ENCODE measurements at regions not wholly inside any gene's neighbourhood (a gene's known extent, or its start where the extent isn't known, plus 50 kb on each side); places are given as distances from the start of the nearest gene placed in this dataset.

DNA sequence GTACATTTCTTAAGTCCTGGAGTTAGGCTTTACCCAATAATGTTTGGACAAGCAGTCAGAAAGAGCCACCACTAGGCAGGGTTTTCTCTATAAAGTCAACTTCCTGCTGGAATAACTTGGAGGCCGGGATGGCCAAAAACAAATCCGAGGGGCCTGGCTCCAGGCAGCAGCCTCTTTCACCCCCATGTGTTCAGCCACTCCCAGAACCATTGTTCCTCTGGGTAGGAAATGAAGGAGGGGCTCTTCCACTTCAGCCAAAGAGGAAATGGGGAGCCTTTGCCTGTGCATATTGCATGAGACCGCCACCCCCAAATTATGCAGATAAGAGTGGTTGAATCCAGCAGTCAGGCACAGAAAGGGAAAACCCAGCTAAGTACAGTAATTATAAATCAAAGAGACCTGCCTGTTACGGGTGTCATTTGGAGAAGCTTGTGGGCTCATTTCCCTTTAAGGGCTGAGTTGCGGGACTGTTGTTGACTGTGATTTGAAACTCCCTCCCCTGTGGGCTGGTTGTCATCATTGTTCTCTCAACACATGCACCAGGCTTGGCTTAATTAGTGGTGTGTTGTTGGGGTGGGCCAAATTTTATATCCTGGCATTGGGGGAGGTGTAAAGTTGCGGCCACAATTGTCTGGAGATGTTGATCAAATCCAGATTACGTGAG, 212.8 kb upstream of the SOX11 start:
- Histone ChIP-seq H3K4me2 (ENCODE audit: low read depth, low read length) (no peak overlapping the region), H3K36me3 (replicated peaks in 1 of 2; ENCODE audit: control insufficient read depth in 1 of 2, insufficient read depth in 2 of 2, low read length in 2 of 2) (no peaks in the 10 kb centered on the region), H3K4me3 (replicated peaks in 1 of 3; ENCODE audit: insufficient read depth in 1 of 3, low read depth in 2 of 3, low read length in 3 of 3) (no peak overlapping the region), H3K79me2 (ENCODE audit: insufficient read depth, low read length) (no peaks in the 10 kb centered on the region), H3K9ac (ENCODE audit: insufficient read depth, low read depth, low read length) (no peak overlapping the region), H3K9me3 (ENCODE audit: low read length) (peaks cover 2% of the 10 kb centered on the region; the same call in 1 of the 2 replicates), H3K27ac (ENCODE audit: extremely low read length, insufficient read depth, low read length) (no peak overlapping the region), H3K27me3 (ENCODE audit: control insufficient read depth in 1 of 2, insufficient read depth in 2 of 2, low read length in 2 of 2) (no peaks in the 10 kb centered on the region), H4K20me1 (ENCODE audit: insufficient read depth, low read length) (no peaks in the 10 kb centered on the region), H3K4me1 (ENCODE audit: insufficient read depth, low read length) (no peaks in the 10 kb centered on the region), H2AFZ (ENCODE audit: low read length) (no peak overlapping the region)
- POLR2A ChIA-PET: no interaction called here
- in situ Hi-C loops (cut with HindIII; ENCODE audit: extremely low pct_ligation_motif_present, low pct_unique_long_range_greater_than_20kb) (no loop called here), intact Hi-C loops (cut with micrococcal nuclease; ENCODE audit: unreplicated experiment) (no loop called here)
- TF ChIP-seq TMF1 (CRISPR knock-in tag; IDR thresholded peaks at IDR 0.05; ENCODE audit: low read depth) (no peak), ZNF431 (CRISPR knock-in tag; IDR thresholded peaks at IDR 0.05; ENCODE audit: borderline replicate concordance, low read depth) (no peak), SSRP1 (CRISPR knock-in tag; IDR thresholded peaks at IDR 0.05) (no peak), GATAD2A (CRISPR knock-in tag; IDR thresholded peaks at IDR 0.05) (no peak)
- TF ChIP-seq, protein P1, sequence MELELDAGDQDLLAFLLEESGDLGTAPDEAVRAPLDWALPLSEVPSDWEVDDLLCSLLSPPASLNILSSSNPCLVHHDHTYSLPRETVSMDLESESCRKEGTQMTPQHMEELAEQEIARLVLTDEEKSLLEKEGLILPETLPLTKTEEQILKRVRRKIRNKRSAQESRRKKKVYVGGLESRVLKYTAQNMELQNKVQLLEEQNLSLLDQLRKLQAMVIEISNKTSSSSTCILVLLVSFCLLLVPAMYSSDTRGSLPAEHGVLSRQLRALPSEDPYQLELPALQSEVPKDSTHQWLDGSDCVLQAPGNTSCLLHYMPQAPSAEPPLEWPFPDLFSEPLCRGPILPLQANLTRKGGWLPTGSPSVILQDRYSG (CRISPR knock-in tag; IDR thresholded peaks at IDR 0.05): no peak
- CTCF ChIA-PET (ENCODE audit: low intra/inter-chr PET ratio, low total read pairs): no interaction called here
- 15% methylated on average over 7 of the region's 7 CpGs for WGBS (ENCODE audit: low lambda C conversion rate)
- DNase-seq (ENCODE audit: low spot score) (no peak), ATAC-seq (no peak), FAIRE-seq (no peak)
- no TSS peak for BruUV-seq (replicated peaks)

- DNase-seq (ENCODE audit: low spot score) (no peak), FAIRE-seq (no peak), ATAC-seq (no peak)
- Histone ChIP-seq H3K79me2 (ENCODE audit: insufficient read depth, low read length) (no peaks in the 10 kb centered on the region), H3K9me3 (ENCODE audit: low read length) (peaks cover 34% of the 10 kb centered on the region), H3K27ac (ENCODE audit: extremely low read length, insufficient read depth, low read length) (no peak overlapping the region), H3K4me3 (replicated peaks in 1 of 3; ENCODE audit: insufficient read depth in 1 of 3, low read depth in 2 of 3, low read length in 3 of 3) (no peak overlapping the region), H3K4me2 (ENCODE audit: low read depth, low read length) (no peak overlapping the region), H3K36me3 (replicated peaks in 1 of 2; ENCODE audit: control insufficient read depth in 1 of 2, insufficient read depth in 2 of 2, low read length in 2 of 2) (no peaks in the 10 kb centered on the region), H2AFZ (ENCODE audit: low read length) (no peak overlapping the region), H3K9ac (ENCODE audit: insufficient read depth, low read depth, low read length) (no peak overlapping the region), H4K20me1 (ENCODE audit: insufficient read depth, low read length) (no peaks in the 10 kb centered on the region), H3K27me3 (ENCODE audit: control insufficient read depth in 1 of 2, insufficient read depth in 2 of 2, low read length in 2 of 2) (no peaks in the 10 kb centered on the region), H3K4me1 (ENCODE audit: insufficient read depth, low read length) (no peaks in the 10 kb centered on the region)
- no TSS peak for BruUV-seq (replicated peaks)
- WGBS (ENCODE audit: low lambda C conversion rate): 0% methylated on average over 6 of the region's 6 CpGs
- POLR2A ChIA-PET: no interaction called here
- TF ChIP-seq SMAD3 (CRISPR knock-in tag; IDR thresholded peaks at IDR 0.05): no peak
- TF ChIP-seq, protein P2, sequence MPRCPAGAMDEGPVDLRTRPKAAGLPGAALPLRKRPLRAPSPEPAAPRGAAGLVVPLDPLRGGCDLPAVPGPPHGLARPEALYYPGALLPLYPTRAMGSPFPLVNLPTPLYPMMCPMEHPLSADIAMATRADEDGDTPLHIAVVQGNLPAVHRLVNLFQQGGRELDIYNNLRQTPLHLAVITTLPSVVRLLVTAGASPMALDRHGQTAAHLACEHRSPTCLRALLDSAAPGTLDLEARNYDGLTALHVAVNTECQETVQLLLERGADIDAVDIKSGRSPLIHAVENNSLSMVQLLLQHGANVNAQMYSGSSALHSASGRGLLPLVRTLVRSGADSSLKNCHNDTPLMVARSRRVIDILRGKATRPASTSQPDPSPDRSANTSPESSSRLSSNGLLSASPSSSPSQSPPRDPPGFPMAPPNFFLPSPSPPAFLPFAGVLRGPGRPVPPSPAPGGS (CRISPR knock-in tag; IDR thresholded peaks at IDR 0.05): no peak
- no peak for TF ChIP-seq JUNB (CRISPR knock-in tag; IDR thresholded peaks at IDR 0.05; ENCODE audit: borderline replicate concordance)
- TF ChIP-seq, protein P3, sequence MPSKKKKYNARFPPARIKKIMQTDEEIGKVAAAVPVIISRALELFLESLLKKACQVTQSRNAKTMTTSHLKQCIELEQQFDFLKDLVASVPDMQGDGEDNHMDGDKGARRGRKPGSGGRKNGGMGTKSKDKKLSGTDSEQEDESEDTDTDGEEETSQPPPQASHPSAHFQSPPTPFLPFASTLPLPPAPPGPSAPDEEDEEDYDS (CRISPR knock-in tag; IDR thresholded peaks at IDR 0.05): no peak
- TF ChIP-seq MTA3 (CRISPR knock-in tag; IDR thresholded peaks at IDR 0.05): no peak
- no peak for TF ChIP-seq ZNF251 (CRISPR knock-in tag; IDR thresholded peaks at IDR 0.05)
- TF ChIP-seq SPEN (CRISPR knock-in tag; IDR thresholded peaks at IDR 0.05; ENCODE audit: low read depth): no peak
- TF ChIP-seq ZNF530 (CRISPR knock-in tag; IDR thresholded peaks at IDR 0.05; ENCODE audit: low read depth): no peak
- no peak for TF ChIP-seq KDM5A (IDR thresholded peaks at IDR 0.05; ENCODE audit: borderline replicate concordance, low read length)
- CTCF ChIA-PET (ENCODE audit: low intra/inter-chr PET ratio, low total read pairs): no interaction called here
- in situ Hi-C loops (cut with HindIII; ENCODE audit: extremely low pct_ligation_motif_present, low pct_unique_long_range_greater_than_20kb) (no loop called here), intact Hi-C loops (cut with micrococcal nuclease; ENCODE audit: unreplicated experiment) (no loop called here)
These were observed 209.3 kb upstream of the SOX11 start for GRCh38 chr2:5482929-5483331.
